Activated CD4-positive, alpha-beta T cell treated with anti-CD3 and anti-CD28 coated beads, Interleukin-2, amount 50 U/mL, for 4 hours (primary cell): ENCODE measurements at regions not wholly inside any gene's neighbourhood (a gene's known extent, or its start where the extent isn't known, plus 50 kb on each side); places are given as distances from the start of the nearest gene placed in this dataset.

Experiments used
- DNase-seq, 2 experiments: peaks; one replicate each; pipeline ENCODE4 v3.0.0-alpha.2; 2020

DNA sequence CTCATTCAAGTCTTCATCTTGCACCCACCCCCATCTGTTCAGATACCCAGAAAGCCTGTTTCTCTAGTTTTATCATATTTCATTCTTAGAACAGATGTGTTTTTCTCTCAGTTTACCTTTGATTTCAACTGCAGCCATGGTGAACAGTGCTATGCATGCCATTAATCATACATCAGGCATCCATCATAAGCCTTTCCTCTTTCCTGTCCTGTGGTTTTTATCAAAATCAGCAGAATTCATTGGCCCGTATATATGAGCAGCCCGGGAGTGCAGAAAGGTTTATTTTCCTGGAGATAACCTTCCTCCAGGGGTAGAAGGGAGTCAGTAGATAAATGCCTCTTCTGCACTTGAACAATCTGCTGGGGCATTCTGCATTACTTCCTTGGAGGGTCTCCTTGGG lies 65.7 kb downstream of the IL21 start:
- DNase-seq: no peak

DNA sequence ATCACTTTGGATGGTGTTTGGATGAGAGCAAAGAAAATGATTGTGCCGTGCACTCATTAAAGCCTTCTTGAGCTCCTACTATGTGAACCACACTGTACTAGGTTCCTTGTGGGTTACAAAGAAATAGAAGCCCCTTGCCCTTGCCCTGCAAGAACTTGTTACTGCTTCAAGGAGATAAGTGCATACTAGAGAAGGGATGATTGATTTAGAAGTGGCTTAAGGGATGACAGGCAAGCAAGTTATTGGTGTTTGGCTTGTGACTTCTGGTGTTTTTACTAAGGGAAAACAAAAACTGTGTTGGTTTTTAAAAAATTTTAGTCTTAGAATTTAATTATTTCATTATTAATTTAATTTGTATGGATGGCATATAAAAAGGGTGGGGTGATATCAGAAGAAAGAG lies 67.4 kb downstream of the IL21 start:
- no peak for DNase-seq

DNA sequence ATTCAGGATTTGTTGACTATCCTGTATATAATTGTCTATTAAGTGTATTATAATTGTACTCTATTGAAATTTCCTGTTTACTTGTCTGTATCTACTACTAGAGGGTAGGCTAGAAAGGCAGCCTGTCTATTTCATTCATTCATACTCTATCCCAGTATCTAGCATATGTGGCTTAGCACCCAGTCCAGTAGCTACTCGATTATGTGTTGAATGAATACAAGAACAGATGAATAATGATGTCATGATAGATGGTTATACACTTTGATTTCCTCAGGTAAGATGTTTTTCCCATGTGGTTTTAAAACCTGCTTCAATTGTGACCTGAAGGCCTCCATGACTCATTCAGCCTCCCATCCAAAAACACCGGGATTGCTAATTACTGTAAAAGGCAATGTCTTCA lies 68.0 kb downstream of the IL21 start:
- DNase-seq: peak in 1 of 2 experiments; percentile 10

DNA sequence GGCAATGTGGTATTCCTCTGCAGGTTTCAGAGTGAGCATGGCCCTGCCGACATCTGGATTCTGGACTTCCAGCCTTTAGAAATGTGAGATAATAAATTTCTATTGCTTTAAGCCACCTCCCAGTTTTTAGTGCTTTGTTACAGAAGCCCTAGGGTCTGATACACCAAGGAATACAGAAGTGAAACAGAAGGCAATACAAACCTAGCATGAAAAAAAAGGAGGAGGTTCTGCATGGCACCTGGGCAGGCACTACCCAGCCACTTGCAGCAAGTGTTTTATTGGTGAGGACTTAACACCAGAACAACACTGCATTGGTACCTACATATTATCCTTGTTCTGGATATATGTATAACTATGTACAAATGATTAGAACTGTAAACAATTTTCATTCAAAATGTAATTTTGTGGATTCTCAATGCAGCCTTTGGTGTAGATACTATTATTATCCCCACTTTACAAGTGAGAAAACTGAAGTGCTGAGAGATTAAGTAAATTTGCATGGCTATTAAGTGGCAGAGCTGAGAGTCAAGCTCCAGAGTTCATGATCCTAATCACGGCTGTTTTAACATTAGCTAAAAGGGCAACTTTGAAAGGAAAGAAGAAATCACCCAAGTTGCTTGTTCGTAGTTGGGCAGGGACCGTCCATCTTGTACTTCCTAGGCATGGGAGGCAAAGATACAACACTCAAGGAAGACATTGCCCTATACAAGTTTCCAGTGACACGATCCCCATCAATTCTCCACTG lies 71.8 kb downstream of the IL21 start:
- no peak for DNase-seq

DNA sequence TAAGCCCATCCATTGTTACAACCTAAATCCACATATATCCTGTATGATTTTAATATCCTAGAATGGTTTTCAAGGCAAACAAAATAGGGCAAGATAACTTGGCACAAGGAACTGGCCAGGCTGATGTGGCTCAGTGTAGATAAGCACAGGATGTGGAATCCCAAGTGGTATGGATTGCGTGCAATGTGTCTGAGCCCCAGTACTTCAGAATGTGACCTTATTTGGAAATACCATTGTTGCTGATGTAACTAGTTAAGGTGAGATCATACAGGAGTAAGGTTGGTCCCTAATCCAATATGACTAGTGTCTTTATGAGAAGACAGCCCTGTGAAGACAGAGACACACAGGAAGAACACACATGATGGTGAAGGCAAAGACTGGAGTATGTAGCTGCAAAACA lies 72.4 kb downstream of the IL21 start:
- DNase-seq: no peak

DNA sequence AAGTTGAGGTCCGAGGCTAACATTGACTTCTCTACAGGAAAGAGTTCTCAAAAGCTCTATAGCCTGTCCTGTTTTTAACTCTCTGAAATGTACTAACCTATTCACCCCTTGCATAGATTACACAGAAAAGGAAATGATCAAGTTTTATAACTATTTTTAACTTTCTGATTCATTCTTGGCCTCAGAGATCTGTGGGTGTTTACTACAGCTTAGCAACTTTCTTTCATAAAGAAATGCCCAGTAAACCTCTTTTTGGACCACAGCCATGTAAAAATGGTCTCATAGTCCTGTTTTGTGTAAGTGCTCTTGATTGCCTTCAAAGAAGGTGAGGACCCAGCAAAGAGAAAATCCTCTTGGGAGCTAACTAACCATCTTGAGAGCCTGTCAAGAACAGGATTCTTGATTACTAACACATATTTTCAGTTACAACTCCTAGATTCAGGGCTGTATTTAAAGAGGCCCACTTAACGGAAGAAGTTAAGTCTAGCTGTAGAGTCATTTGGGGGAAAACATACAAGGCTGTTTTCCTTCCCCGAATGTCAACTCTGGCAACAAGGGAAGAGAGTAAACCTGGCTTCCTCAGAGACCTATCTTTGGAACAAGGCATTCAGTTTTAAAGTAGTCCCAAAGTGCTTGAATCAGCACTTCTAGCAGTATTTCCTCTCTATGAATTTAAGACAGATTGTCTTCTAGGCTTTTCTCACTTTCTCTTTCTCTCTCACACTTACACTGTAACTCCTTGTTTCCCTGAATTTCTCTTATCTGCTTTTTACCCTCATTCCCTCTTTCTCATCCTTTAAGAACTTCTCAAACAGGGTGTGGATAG lies 78.2 kb downstream of the IL21 start:
- DNase-seq: no peak

DNA sequence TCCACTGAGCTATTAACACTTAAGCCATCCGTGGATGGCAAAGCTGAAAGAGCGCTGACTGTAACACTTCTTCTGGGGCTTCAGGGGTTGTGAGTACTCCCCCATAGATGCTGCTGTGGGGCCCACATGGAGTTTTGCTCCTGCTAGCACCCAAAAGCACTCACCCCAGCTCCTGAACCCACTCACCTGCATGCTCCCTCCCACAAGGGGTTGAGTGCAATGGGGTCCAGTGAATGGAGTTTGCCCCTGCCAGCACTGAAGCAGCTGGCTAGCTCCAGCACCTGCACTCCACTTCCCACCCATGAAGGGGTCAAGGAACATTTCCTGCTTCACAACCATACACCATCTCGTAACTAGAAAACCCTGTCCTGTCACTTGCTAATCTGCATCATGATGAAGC lies 78.9 kb downstream of the IL21 start:
- no peak for DNase-seq

DNA sequence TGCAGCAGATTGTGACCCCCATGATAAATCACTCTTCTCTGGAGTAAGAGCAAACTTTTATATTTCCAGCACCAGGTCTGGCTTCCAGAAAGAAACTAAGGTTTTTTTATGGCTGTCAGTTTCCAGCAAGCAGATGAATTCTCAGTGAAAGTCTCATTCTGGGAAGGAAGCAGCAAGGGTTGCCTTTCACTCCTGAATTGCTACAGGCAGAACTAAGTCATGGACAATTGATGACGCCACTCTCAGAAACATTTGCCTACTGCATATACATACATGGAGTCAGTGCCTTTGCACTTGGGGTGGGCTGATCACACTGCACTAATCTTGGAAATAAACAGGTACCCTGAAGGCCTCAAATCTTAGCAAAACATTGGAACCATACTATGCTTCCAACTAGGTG lies 80.0 kb downstream of the IL21 start:
- DNase-seq: no peak

DNA sequence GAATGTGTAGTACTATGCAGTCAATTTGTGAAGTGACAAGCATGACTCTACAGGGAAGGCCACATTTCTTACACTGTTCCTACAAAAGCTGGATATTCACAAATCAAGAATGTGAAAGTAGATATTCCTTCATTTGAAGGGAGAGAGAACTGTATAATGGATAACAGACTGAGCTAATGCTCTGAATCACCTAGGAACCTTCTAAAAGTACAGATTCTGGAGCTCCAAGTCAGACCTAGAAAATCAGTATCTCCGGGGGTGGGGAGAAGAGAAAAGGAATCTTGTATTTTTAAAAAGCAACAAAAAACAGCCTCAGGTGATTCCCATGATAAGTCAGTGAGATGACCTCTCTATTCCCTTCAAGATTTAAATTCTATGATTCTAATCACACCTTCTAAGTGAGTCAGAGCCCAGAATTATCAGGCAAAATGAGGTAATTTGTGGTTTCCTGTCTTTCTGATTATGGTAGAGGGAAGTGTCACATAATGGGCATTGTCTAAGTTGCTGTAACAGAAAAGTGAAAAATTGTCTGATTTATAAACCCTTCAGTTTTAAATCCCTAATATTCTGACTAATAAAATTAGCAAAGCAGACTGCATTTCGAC lies 80.9 kb downstream of the IL21 start:
- DNase-seq: no peak

DNA sequence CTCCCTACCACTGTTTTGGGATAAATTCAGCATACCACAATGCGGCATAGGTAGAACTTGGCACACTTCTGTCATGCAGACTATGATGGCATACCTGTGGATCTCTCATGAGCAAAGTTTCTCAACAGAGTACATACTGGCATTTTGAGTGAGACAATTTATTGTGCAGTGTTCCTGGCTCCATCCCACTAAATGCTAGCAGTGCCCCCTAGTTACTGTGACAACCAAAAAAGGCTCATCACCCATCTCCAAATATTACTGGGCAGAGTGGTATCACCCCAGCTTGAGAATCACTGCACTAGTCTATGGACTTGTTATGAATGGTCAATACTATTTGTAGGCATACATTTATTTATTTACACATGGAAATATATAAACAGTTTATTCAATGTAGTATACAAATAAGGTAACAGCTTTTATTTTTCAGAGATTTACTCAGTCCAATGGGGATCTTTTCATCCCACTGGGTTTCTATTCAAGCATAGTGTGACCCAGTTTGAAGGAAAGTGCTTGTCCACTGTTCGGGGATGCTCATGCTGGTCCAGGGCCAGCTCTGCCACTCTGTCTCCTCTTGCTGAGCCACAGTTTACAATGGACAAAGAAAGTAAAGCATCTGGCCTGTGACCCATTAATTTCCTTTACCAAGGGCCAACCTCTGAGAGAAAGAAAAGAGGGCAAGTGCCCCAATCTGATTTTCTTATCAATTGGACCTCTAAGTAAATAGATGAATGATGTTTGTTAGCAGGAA lies 81.0 kb upstream of the IL2 start:
- DNase-seq: no peak

DNA sequence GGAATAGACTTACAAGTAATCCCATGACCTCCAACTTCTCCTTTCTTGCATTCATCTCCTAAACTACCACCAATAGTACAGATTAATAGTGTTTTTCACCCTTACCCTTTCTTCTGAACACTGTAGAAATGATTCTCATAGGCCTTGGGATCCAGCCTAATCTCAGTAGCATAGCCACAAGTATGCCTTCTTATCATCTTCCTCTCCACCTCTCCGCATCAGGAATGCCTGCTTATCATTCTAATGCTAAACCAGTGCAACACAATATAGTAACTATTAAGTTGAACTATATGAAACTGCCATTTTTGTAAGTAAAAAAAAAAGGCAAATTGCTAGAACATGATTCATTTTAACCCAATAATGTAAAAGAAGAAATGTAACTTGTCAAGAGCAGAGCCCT lies 79.5 kb upstream of the IL2 start:
- no peak for DNase-seq

DNA sequence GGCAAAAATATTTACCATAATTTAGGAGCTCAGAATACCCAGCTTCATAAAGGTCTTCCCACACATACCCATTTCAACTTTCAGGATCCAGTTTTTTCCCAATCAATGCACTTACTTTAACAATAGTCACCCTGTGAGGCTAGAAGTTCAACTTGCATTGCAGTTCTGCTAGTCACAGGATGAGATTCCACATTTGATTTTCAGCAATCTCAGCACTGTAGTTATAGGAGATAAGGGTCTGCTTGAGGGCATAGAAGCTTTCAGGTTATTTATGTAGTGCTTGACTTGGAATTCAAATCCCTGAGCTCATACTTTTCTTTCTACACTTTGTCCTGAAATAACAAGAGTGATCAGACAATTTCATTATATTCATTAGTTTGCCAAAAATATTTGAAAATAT lies 78.3 kb upstream of the IL2 start:
- no peak for DNase-seq

DNA sequence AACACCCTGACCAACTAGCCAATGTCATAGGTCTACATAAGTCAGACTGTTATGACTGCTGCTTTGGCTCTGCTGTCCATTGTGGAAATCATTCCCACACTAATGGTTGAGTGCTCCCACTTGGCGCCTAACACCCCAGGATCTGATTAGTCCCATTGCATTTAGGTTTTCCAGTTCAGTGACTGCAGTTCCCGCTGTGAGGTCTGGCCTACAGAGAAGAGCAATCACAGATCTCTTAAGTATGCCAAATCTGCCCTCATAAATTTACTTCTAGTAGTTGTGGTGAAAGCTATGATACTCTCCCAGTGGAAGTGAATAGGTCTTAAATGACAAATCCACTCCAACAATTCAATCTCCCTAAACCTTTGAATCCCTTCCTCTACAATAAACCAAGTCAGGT lies 77.3 kb upstream of the IL2 start:
- DNase-seq: no peak

DNA sequence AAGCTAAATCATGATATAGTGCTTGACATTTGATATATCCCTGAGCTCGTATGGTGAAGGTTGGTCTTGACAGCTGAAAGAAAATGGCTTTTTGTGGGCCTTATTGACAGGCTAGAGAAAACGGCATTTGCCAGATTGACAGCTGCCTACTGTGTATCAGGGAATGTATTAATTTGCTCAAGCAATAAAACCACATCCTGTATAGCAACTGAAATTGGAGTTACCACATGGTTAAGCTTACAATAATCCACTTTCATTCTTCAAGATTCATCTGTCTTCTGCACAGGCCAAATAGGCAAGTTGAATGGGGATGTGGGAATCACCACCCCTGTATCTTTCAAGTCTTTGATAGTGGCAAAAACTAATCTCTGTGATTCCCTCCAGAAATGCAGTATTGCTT lies 76.2 kb upstream of the IL2 start:
- no peak for DNase-seq

DNA sequence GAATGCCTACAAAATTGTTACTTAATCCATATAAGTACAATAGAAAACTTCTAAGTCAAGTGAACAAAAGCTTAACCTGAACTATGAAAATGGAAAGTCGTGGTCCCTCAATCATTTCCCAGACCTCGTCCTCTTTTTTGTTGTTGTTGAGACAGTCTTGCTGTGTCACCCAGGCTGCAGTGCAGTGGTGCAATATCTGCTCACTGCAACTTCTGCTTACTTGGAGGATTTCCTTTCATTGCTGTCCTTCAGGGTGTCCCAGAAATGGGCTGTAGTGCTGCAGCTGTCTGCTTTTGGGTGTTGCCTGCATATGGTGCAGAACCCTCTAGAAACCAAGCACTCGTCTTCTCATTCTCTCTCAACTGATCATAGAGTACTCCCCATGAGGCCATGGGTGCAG lies 75.0 kb upstream of the IL2 start:
- no peak for DNase-seq

DNA sequence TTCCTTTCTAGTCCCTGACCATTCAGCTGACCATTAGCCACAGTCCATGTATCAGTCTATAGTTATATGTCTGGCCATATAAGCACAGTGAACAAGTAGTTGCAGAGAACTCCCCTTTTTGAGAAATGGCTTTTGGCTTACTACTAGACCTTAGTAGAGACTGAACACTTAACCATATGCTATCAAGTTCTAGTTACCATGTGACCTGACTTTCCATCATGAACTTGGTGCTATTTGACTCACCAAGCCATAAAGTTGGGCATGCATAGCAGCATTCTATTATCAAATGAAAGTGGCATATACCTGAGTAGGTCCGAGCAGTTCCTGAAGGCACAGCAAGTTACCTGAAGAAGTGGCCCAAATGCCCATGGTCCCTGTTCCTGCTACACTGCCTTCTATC lies 74.5 kb upstream of the IL2 start:
- DNase-seq: no peak

DNA sequence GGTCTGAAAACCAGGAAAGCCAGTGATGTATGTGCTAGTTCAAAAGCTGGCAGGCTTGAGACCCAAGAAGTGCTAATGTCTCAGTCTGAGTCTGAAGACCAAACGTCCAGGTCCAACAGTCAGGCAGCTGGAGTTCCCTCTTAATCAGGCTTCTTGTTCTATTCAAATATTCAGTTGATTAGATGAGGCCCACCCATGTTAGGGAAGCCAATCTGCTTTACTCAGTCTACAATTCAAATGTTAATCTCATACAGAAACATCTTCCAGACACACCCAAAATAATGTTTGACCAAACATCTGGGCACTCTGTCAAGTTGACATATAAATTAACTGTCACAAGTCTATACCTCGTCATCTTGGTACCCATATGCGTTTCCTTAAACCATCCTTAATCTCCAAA lies 72.4 kb upstream of the IL2 start:
- DNase-seq: no peak

DNA sequence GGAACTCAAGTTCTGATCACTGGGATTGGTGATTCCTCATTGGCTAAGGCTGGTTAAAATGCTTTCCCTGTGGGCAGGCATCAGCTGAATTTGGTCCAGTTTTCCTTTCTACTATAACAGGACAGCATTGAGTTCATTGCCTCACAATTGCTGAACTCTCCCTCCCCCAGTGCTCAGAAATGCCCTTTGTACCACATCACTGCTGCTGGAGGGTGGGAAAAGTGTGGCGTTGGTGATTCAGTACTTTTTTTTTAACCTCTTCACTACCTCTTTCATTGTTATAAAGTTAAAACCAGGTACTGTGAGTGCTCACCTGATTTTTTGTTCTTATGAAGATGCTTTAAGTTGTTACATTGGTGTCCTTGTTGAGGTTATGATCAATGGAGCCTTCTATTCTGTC lies 69.3 kb upstream of the IL2 start:
- no peak for DNase-seq

DNA sequence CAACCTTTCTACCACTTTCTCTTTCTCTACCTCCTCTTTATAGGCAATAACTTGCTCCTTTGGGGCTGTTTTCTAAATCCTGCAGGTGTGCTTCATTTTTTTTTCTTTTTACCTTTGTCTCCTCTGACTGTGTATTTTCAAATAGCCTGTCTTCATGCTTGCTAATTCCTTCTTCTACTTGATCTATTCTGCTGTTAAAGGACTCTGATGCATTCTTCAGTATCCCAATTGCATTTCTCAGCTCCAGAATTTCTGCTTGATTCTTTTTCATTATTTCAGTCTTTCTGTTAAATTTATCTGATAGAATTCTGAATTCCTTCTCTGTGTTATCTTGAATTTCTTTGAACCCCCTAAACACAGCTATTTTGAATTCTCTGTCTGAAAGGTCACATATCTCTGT lies 67.7 kb upstream of the IL2 start:
- no peak for DNase-seq

DNA sequence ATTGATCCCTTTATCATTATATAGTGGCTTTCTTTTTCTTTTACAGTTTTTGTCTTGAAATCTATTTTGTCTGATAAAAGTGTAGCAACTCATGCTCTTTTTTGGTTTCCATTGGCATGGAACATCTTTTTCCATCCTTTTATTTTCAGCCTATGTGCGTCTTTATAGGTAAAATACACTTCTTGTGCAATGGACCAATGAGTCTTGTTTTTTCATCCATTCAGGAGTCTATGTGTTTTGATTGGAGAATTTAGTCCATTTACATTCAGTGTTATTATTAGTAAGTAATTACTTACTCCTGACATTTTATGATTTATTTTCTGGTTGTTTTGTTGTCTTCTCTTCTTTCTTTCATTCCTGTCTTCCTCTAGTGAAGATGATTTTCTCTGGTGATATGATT lies 66.4 kb upstream of the IL2 start:
- DNase-seq: no peak

DNA sequence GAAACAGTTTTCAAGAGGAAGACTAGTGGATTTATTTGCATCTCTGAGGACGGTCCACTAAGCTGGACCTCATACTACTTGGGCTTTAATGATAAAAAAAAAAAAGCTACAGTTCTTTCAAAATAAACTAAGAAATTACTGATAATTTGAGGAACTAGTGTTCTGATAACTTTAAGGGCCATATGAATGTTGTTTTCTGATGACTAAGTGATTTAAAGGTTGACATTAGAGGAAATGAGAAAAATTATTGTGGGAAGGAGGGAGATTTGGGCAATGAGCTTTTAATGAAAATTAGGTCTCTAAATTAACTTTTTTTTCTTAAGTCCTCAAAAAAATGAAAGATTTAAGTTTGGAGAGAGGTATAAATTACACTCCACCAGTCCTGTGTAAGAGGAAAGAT lies 60.8 kb upstream of the IL2 start:
- no peak for DNase-seq

DNA sequence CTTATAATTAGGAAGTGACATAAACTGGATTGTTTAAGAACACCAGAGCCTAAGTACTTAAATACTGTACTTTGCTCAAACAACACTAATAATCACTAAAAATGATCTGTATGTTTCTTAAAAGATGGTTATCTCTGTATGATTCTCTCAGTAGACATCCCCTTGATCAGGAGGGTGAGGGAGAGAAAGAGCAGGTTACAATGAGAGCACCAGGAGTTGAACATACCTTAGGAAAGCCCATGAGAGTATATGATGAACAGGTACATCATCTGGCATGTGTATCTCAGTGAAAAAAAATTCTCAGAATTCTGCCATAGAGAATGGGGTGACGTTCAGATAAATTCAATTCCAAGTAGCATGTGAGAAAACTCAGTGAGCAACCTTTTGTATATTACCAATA lies 59.9 kb upstream of the IL2 start:
- no peak for DNase-seq

DNA sequence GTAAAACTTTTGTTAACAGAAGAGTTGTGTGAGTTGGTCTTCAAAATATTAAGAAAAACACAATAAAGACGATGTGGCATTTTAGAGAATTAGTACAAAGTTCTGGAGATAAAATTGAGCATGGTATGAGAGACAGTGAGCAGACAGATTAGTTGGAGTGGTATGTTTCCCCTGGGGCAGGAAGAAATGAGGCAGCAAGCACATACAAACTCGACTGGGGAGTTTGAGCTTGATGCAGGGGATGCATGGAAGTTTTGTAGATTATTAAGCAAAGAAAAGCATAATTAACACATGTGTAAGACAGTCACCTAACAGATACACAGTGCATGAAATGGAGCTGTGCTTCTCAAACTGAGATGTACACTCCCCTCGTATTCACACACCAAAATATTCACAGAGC lies 58.1 kb upstream of the IL2 start:
- DNase-seq: no peak

DNA sequence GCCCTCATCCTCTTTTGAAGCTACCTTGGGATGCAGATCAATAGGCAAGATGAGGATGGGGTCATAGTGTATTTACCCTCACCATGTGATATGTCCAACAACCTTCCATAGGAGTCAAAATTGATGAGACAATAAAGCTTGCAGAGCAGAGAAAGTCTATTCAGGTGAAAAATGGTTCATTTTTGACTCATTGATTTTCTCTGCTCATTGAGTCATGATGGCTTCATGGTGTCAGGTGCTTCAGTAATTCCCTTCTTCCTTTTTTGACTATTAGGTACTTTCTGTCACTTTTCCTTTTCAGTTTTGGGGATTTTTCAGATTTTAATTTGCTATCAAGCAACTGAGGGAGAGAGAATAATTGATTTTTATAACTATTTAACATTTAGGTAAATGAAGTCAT lies 55.9 kb upstream of the IL2 start:
- no peak for DNase-seq
